GM18861 (cell line): ENCODE measurements at regions not wholly inside any gene's neighbourhood (a gene's known extent, or its start where the extent isn't known, plus 50 kb on each side); places are given as distances from the start of the nearest gene placed in this dataset.
"Not testable (repeated sequence)": the region's sequence is repeated elsewhere in the genome, so short reads cannot be mapped to it uniquely, and the experiment has no call there.

Experiments
- ATAC-seq: cut with Tn5 transposase; IDR thresholded peaks from one replicate; pipeline ENCODE4 v1.9.1; 2021; ENCODE audit not compliant: unreplicated experiment

GRCh38 chr5:117587111-117587510 is 1012.5 kb upstream of the SEMA6A start:
- ATAC-seq: no peak

- no peak for ATAC-seq
These were observed 994.0 kb upstream of the SEMA6A start for GRCh38 chr5:117568622-117569021.

- no peak for ATAC-seq
These were observed 993.5 kb upstream of the SEMA6A start for GRCh38 chr5:117568126-117568525.

GRCh38 chr5:117562647-117563046 is 988.0 kb upstream of the SEMA6A start:
- no peak for ATAC-seq

- ATAC-seq: no peak
These were observed 986.9 kb upstream of the SEMA6A start for GRCh38 chr5:117561531-117561930.

- ATAC-seq: no peak
These were observed 984.6 kb upstream of the SEMA6A start for GRCh38 chr5:117559005-117559844.

- ATAC-seq: no peak
These were observed 976.6 kb upstream of the SEMA6A start for GRCh38 chr5:117551236-117551635.

- no peak for ATAC-seq
These were observed 972.6 kb upstream of the SEMA6A start for GRCh38 chr5:117547192-117547591.

GRCh38 chr5:117539692-117540091 is 965.1 kb upstream of the SEMA6A start:
- no peak for ATAC-seq

- ATAC-seq: no peak
These were observed 959.2 kb upstream of the SEMA6A start for GRCh38 chr5:117533792-117534191.

- ATAC-seq: not testable (repeated sequence)
These were observed 958.5 kb upstream of the SEMA6A start for GRCh38 chr5:117533051-117533670.

- no peak for ATAC-seq
These were observed 945.4 kb upstream of the SEMA6A start for GRCh38 chr5:117519957-117520500.

GRCh38 chr5:117504305-117504704 is 929.7 kb upstream of the SEMA6A start:
- ATAC-seq: no peak

- ATAC-seq: no peak
These were observed 923.0 kb upstream of the SEMA6A start for GRCh38 chr5:117497601-117498000.

GRCh38 chr5:117496801-117497200 is 922.2 kb upstream of the SEMA6A start:
- no peak for ATAC-seq

- no peak for ATAC-seq
These were observed 919.6 kb upstream of the SEMA6A start for GRCh38 chr5:117494188-117494587.

- ATAC-seq: no peak
These were observed 914.4 kb upstream of the SEMA6A start for GRCh38 chr5:117488976-117489500.

GRCh38 chr5:117487556-117487955 is 912.9 kb upstream of the SEMA6A start:
- no peak for ATAC-seq

GRCh38 chr5:117486879-117487391 is 912.3 kb upstream of the SEMA6A start:
- ATAC-seq: no peak

GRCh38 chr5:117486261-117486660 is 911.6 kb upstream of the SEMA6A start:
- no peak for ATAC-seq

- no peak for ATAC-seq
These were observed 901.3 kb upstream of the SEMA6A start for GRCh38 chr5:117475919-117476318.

- no peak for ATAC-seq
These were observed 898.5 kb upstream of the SEMA6A start for GRCh38 chr5:117473165-117473564.
